ENCODE measurements at regions not wholly inside any gene's neighbourhood (a gene's known extent, or its start where the extent isn't known, plus 50 kb on each side); places are given as distances from the start of the nearest gene placed in this dataset.

GRCh38 chr5:67827541-67827940 lies 388.0 kb upstream of the PIK3R1 start:
- TF ChIP-seq CTCF (IDR thresholded peaks at IDR 0.05; ENCODE audit: low read depth, low read length, missing input control) = no peak
- TF ChIP-seq ZBTB33 (IDR thresholded peaks at IDR 0.05) = no peak
- no peak for TF ChIP-seq JUND (IDR thresholded peaks at IDR 0.05)
- no peak for TF ChIP-seq MAX (IDR thresholded peaks at IDR 0.05)
- no peak for TF ChIP-seq TAF1 (conservative IDR thresholded peaks at IDR 0.05)
- no peak for TF ChIP-seq RXRA (IDR thresholded peaks at IDR 0.05)
- TF ChIP-seq NR2F2 (IDR thresholded peaks at IDR 0.05) = no peak

All from liver (tissue), 3 donors.